Natural killer cell (primary cell): ENCODE measurements at regions not wholly inside any gene's neighbourhood (a gene's known extent, or its start where the extent isn't known, plus 50 kb on each side); places are given as distances from the start of the nearest gene placed in this dataset.

ENCODE experiments used
- ATAC-seq, 3 donors: fragments of 150-1000 bp in 2 of 3; fragments of 200-7000 bp in 1 of 3; cut with Tn5 transposase; 1 replicate in 1 of 3; 2 replicates in 2 of 3; pipeline ENCODE4 v1.10.0; 2021; ENCODE audit warnings: mild to moderate bottlenecking in 2 of 3, moderate library complexity in 2 of 3
- DNase-seq, 2 donors: peaks; one replicate each; pipeline versions ENCODE4 v3.0.0 to v3.0.0-alpha.2; 2013 to 2021; ENCODE audit warnings: mixed read lengths in 1 of 2
- H3K27ac ChIP-seq: one replicate; pipeline ENCODE4 v1.5.1; 2013; ENCODE audit warnings: mild to moderate bottlenecking, low read length
- H3K27me3 ChIP-seq: one replicate; pipeline ENCODE4 v1.6.1; 2013; ENCODE audit warnings: low read length; ENCODE audit not compliant: control insufficient read depth, insufficient read depth
- H3K36me3 ChIP-seq: one replicate; pipeline ENCODE4 v1.6.1; 2013; ENCODE audit warnings: low read length; ENCODE audit not compliant: control insufficient read depth, insufficient read depth
- H3K4me1 ChIP-seq: one replicate; pipeline ENCODE4 v1.6.1; 2013; ENCODE audit warnings: low read length; ENCODE audit not compliant: control insufficient read depth, insufficient read depth
- H3K4me3 ChIP-seq: one replicate; pipeline ENCODE4 v1.5.1; 2013; ENCODE audit warnings: low read length
- H3K9me3 ChIP-seq: one replicate; pipeline ENCODE4 v1.6.1; 2013; ENCODE audit warnings: low read length; ENCODE audit not compliant: control insufficient read depth, insufficient read depth
- H3K27ac Mint-ChIP-seq, 2 donors: one replicate each; pipeline ENCODE4 v1.8.0; 2022; ENCODE audit warnings: mild to moderate bottlenecking in 2 of 2, mixed read lengths in 2 of 2, moderate library complexity in 1 of 2
- H3K27me3 Mint-ChIP-seq, 2 donors: one replicate each; pipeline ENCODE4 v1.8.0; 2022; ENCODE audit warnings: low read depth in 2 of 2, mixed read lengths in 2 of 2
- H3K36me3 Mint-ChIP-seq: one replicate; pipeline ENCODE4 v1.8.0; 2022; ENCODE audit warnings: mixed read lengths
- H3K4me1 Mint-ChIP-seq, 2 donors: one replicate each; pipeline ENCODE4 v1.8.0; 2022; ENCODE audit warnings: mixed read lengths in 2 of 2
- H3K4me3 Mint-ChIP-seq: one replicate; pipeline ENCODE4 v1.8.0; 2022; ENCODE audit warnings: mild to moderate bottlenecking, moderate library complexity, mixed read lengths
- H3K9me3 Mint-ChIP-seq, 2 donors: one replicate each; pipeline ENCODE4 v1.8.0; 2022; ENCODE audit warnings: mixed read lengths in 2 of 2
- WGBS: methylation state at CpG from one replicate; pipeline ENCODE4 v1.1.7; 2013; ENCODE audit warnings: missing lambda C conversion rate; ENCODE audit not compliant: insufficient coverage; 5-methylcytosine and 5-hydroxymethylcytosine counted together
- intact Hi-C: fragments of 100-400 bp; cut with micrococcal nuclease; formaldehyde crosslinking; loops from one replicate; pipeline ENCODE4 v1.14.2; 2022
- TF ChIP-seq, protein P1 (sequence below): fragments of 200-600 bp; IDR thresholded peaks from one replicate; pipeline ENCODE4 v1.8.0; 2022; ENCODE audit warnings: antibody characterized with exemption

DNA sequence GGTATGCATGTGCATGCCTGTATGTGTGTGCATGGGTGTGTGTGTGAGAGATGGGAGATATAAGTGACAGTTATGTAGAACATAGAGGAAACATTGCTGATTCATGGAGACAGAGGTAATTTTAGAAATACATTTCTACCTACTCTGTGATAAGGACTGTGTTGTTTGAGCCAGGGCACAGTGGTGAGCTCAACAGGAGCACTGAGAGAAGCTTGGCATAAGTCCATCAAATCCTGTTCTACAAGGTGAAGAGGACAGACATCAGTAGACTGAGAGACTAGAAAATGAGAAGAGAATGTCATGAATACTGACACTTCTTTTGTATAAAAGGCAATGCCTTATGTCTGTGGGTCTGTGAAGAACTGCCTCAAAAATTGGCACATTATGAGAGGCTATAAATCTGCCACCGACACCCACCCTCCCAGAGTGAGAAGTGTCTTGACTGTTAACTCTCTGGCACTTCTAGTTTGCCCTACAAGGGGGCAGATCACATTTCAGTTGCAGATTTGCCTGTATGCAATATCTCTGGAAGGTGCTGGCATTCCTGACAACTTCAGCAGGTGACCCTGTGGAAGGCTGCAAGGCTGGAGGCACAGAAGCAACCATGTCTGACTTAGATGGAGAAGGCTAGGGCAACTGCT, 962.3 kb upstream of the NRXN1 start:
- 95% methylated on average over 1 of the region's 1 CpG for WGBS
- intact Hi-C loops: no loop called here
- no peaks in the 10 kb centered on the region for H3K27me3 ChIP-seq
- H3K4me3 Mint-ChIP-seq: no peak overlapping the region
- peaks cover 10% of the 10 kb centered on the region for H3K36me3 Mint-ChIP-seq
- H3K4me1 ChIP-seq: no peaks in the 10 kb centered on the region
- peaks cover 19 to 38% of the 10 kb centered on the region in 2 donors for H3K9me3 Mint-ChIP-seq
- no peak for DNase-seq
- no peak overlapping the region for H3K27ac Mint-ChIP-seq
- ATAC-seq: no peak
- TF ChIP-seq, protein P1, sequence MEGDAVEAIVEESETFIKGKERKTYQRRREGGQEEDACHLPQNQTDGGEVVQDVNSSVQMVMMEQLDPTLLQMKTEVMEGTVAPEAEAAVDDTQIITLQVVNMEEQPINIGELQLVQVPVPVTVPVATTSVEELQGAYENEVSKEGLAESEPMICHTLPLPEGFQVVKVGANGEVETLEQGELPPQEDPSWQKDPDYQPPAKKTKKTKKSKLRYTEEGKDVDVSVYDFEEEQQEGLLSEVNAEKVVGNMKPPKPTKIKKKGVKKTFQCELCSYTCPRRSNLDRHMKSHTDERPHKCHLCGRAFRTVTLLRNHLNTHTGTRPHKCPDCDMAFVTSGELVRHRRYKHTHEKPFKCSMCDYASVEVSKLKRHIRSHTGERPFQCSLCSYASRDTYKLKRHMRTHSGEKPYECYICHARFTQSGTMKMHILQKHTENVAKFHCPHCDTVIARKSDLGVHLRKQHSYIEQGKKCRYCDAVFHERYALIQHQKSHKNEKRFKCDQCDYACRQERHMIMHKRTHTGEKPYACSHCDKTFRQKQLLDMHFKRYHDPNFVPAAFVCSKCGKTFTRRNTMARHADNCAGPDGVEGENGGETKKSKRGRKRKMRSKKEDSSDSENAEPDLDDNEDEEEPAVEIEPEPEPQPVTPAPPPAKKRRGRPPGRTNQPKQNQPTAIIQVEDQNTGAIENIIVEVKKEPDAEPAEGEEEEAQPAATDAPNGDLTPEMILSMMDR: no peak
- no peaks in the 10 kb centered on the region for H3K36me3 ChIP-seq
- no peak overlapping the region for H3K4me3 ChIP-seq
- no peak overlapping the region for H3K27ac ChIP-seq
- no peaks in the 10 kb centered on the region for H3K27me3 Mint-ChIP-seq
- peaks cover 6% of the 10 kb centered on the region for H3K9me3 ChIP-seq
- no peaks in the 10 kb centered on the region for H3K4me1 Mint-ChIP-seq

DNA sequence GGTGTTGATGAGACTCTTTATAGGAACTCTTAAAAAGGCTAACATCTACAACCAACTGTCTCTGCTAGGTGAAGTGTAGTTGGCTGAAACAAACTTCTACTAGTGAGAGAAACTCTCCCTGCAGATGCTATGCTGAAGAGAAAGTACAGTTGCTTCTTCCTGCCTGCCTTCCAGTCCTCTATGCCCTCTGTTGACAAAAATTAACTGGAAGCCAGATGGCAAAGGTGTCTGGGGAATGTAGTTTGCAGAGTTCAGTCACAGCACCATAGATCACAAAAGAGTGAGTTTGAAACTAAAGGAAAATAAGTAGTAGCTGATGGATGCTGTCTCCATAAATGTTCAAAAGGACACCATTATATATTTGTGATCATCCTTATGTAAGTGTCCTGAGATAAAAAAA, 958.8 kb upstream of the NRXN1 start:
- Histone ChIP-seq H3K27me3 (no peaks in the 10 kb centered on the region), H3K4me1 (no peaks in the 10 kb centered on the region), H3K27ac (no peak overlapping the region), H3K36me3 (no peaks in the 10 kb centered on the region), H3K4me3 (no peak overlapping the region), H3K9me3 (no peaks in the 10 kb centered on the region)
- intact Hi-C loops: no loop called here
- no peak overlapping the region for H3K4me3 Mint-ChIP-seq
- DNase-seq: no peak
- H3K36me3 Mint-ChIP-seq: peaks cover 19% of the 10 kb centered on the region
- H3K9me3 Mint-ChIP-seq: peaks cover 15 to 26% of the 10 kb centered on the region in 2 donors
- ATAC-seq: no peak
- no peaks in the 10 kb centered on the region for H3K27me3 Mint-ChIP-seq
- TF ChIP-seq, protein P1: no peak
- H3K4me1 Mint-ChIP-seq: no peaks in the 10 kb centered on the region
- no peak overlapping the region for H3K27ac Mint-ChIP-seq

DNA sequence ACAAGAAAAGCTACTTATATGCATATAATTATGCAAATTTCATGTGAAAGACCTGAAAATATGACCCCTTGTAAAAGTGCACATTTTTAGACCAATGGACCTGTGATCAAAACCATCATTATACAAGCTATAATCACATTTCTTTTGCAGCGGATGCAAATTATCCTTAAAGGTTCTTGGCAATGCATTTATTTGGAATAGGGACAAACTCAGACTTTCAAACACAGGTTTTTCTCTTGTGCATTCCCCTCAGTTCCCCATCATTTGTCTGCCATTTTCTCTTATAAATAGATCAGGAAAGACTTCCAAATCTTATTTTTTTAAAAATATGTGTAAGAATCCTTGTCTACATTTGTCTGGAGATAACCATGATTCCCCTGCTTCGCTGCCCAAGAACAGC, 954.2 kb upstream of the NRXN1 start:
- no peaks in the 10 kb centered on the region for H3K4me1 ChIP-seq
- Mint-ChIP-seq H3K4me1 (no peaks in the 10 kb centered on the region), H3K36me3 (peaks cover 9% of the 10 kb centered on the region), H3K27ac (no peak overlapping the region), H3K9me3 (peaks cover 15 to 16% of the 10 kb centered on the region in 2 donors), H3K27me3 (no peaks in the 10 kb centered on the region), H3K4me3 (no peak overlapping the region)
- TF ChIP-seq, protein P1: no peak
- no peak overlapping the region for H3K27ac ChIP-seq
- 93% methylated on average over 1 of the region's 2 CpGs for WGBS
- ATAC-seq (no peak), DNase-seq (no peak)
- H3K36me3 ChIP-seq: no peaks in the 10 kb centered on the region
- intact Hi-C loops: no loop called here
- H3K4me3 ChIP-seq: no peak overlapping the region
- no peaks in the 10 kb centered on the region for H3K9me3 ChIP-seq
- H3K27me3 ChIP-seq: no peaks in the 10 kb centered on the region

DNA sequence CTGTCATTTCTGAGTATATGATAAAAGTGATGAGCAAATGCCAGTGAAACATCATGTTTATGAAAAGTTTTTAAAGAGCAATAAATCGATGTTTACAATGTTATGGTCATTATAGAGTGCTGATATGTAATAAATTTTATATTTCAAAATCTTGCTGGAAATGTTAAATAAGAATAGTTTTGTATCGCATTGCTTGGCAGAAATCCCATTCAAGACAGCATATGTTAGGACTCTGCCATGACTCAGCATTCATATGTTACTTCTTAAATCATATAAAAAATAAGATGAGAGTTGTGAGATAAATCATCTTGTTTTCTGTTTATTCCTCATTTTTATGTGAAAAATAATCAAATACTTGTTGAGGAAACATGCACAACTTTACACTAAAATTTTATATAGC, 949.9 kb upstream of the NRXN1 start:
- intact Hi-C loops: no loop called here
- H3K27ac Mint-ChIP-seq: no peak overlapping the region
- no peak overlapping the region for H3K4me3 Mint-ChIP-seq
- WGBS: 73% methylated on average over 1 of the region's 2 CpGs
- Histone ChIP-seq H3K27me3 (no peaks in the 10 kb centered on the region), H3K27ac (no peak overlapping the region), H3K4me1 (no peaks in the 10 kb centered on the region), H3K36me3 (no peaks in the 10 kb centered on the region), H3K9me3 (no peaks in the 10 kb centered on the region), H3K4me3 (no peak overlapping the region)
- H3K9me3 Mint-ChIP-seq: peaks cover 16 to 23% of the 10 kb centered on the region in 2 donors
- no peaks in the 10 kb centered on the region for H3K36me3 Mint-ChIP-seq
- ATAC-seq (no peak), DNase-seq (no peak)
- no peaks in the 10 kb centered on the region for H3K27me3 Mint-ChIP-seq
- TF ChIP-seq, protein P1: no peak
- no peaks in the 10 kb centered on the region for H3K4me1 Mint-ChIP-seq
